GM18907 (cell line): ENCODE measurements at regions not wholly inside any gene's neighbourhood (a gene's known extent, or its start where the extent isn't known, plus 50 kb on each side); places are given as distances from the start of the nearest gene placed in this dataset.

Source experiments
- ATAC-seq: cut with Tn5 transposase; IDR thresholded peaks from one replicate; pipeline ENCODE4 v1.9.1; 2021; ENCODE audit warnings: mild to moderate bottlenecking, moderate library complexity; ENCODE audit not compliant: unreplicated experiment

GRCh38 chr4:67126570-67126969 is 418.7 kb downstream of the CENPC start:
- no peak for ATAC-seq

- no peak for ATAC-seq
Observed at GRCh38 chr4:67125636-67126514, 419.4 kb downstream of the CENPC start.

- no peak for ATAC-seq
Observed at GRCh38 chr4:67124716-67125115, 420.6 kb downstream of the CENPC start.

GRCh38 chr4:67122029-67122428 is 423.3 kb downstream of the CENPC start:
- peak; percentile 56 for ATAC-seq

GRCh38 chr4:67120369-67120768 is 424.9 kb downstream of the CENPC start:
- ATAC-seq = no peak

- ATAC-seq = no peak
Observed at GRCh38 chr4:67109276-67109675, 436.0 kb downstream of the CENPC start.

GRCh38 chr4:67106861-67107460 is 438.3 kb downstream of the CENPC start:
- ATAC-seq = no peak

GRCh38 chr4:67104145-67104544 is 441.2 kb downstream of the CENPC start:
- no peak for ATAC-seq

GRCh38 chr4:67103001-67103747 is 442.1 kb downstream of the CENPC start:
- no peak for ATAC-seq

- no peak for ATAC-seq
Observed at GRCh38 chr4:67101612-67102011, 443.7 kb downstream of the CENPC start.

GRCh38 chr4:67092351-67092750 is 453.0 kb downstream of the CENPC start:
- no peak for ATAC-seq

GRCh38 chr4:67091673-67092072 is 453.6 kb downstream of the CENPC start:
- ATAC-seq = no peak

GRCh38 chr4:67087897-67088296 is 457.4 kb downstream of the CENPC start:
- peak; percentile 88 for ATAC-seq

GRCh38 chr4:67084783-67085182 is 460.5 kb downstream of the CENPC start:
- ATAC-seq = no peak

GRCh38 chr4:67083496-67083895 is 461.8 kb downstream of the CENPC start:
- ATAC-seq = no peak

- ATAC-seq = no peak
Observed at GRCh38 chr4:67082746-67083145, 462.6 kb downstream of the CENPC start.

- ATAC-seq = no peak
Observed at GRCh38 chr4:67080046-67080557, 465.2 kb downstream of the CENPC start.

- ATAC-seq = no peak
Observed at GRCh38 chr4:67071641-67072040, 473.7 kb downstream of the CENPC start.

- no peak for ATAC-seq
Observed at GRCh38 chr4:67055319-67055718, 490.0 kb downstream of the CENPC start.

GRCh38 chr4:67054896-67055295 is 490.4 kb downstream of the CENPC start:
- ATAC-seq = no peak
